AG09309 (cell line): ENCODE measurements at regions not wholly inside any gene's neighbourhood (a gene's known extent, or its start where the extent isn't known, plus 50 kb on each side); places are given as distances from the start of the nearest gene placed in this dataset.

Source experiments
- DNase-seq: peaks from one replicate; pipeline ENCODE4 v3.0.0-alpha.2; 2010; ENCODE audit warnings: low read depth
- H3K4me3 ChIP-seq: 2 replicates; pipeline ENCODE4 v1.5.1; 2011; ENCODE audit warnings: mild to moderate bottlenecking, low read depth, low read length, moderate library complexity; ENCODE audit not compliant: control insufficient read depth
- TF ChIP-seq, protein P1 (sequence below): IDR thresholded peaks from 2 replicates; pipeline ENCODE4 v1.5.1; 2011; ENCODE audit warnings: mild to moderate bottlenecking, low read depth, low read length, inconsistent platforms; ENCODE audit not compliant: insufficient read depth, control insufficient read depth; ENCODE audit errors: missing control alignments

DNA sequence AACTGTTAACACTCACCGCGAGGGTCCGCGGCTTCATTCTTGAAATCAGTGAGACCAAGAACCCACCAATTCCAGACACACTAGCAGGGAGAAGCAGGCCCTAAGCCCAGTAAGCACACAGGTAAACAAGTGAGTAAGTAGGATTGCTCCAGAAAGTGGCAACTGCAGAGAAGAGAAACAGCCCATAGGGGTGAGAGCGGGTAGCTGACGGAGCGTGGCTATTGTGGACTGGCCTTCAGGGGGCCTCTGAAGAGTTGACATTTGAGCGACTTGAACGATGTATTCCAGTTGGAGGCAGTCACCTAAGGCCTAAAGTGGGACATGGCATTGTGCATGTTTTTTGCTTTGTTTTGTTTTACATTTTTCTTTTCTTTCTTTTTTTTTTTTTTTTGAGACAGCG, 74.2 kb downstream of the TSPAN17 start:
- no peak overlapping the region for H3K4me3 ChIP-seq
- TF ChIP-seq, protein P1, sequence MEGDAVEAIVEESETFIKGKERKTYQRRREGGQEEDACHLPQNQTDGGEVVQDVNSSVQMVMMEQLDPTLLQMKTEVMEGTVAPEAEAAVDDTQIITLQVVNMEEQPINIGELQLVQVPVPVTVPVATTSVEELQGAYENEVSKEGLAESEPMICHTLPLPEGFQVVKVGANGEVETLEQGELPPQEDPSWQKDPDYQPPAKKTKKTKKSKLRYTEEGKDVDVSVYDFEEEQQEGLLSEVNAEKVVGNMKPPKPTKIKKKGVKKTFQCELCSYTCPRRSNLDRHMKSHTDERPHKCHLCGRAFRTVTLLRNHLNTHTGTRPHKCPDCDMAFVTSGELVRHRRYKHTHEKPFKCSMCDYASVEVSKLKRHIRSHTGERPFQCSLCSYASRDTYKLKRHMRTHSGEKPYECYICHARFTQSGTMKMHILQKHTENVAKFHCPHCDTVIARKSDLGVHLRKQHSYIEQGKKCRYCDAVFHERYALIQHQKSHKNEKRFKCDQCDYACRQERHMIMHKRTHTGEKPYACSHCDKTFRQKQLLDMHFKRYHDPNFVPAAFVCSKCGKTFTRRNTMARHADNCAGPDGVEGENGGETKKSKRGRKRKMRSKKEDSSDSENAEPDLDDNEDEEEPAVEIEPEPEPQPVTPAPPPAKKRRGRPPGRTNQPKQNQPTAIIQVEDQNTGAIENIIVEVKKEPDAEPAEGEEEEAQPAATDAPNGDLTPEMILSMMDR, result no peak
- DNase-seq, result no peak

DNA sequence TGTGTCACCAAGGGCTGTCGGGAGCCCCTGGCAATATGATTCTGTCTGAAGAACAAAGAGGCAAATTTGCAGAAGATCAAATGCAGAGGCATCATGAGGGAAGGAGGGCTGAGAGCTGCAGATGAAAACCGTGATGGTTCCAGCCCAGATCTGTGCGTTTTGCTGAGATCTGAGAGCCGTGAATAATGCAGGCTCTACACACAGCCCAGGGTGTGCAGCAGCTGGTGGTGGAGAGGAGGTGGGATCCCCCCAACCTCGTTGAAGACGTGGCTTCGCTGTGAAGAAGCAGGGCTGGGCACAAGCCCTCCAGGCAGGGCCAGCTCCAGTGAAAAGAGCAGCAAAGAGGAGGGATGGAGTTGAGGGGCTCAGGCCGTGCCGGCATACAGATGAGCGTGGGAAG, 75.5 kb downstream of the TSPAN17 start:
- no peak for DNase-seq
- no peak overlapping the region for H3K4me3 ChIP-seq
- TF ChIP-seq, protein P1, result no peak

DNA sequence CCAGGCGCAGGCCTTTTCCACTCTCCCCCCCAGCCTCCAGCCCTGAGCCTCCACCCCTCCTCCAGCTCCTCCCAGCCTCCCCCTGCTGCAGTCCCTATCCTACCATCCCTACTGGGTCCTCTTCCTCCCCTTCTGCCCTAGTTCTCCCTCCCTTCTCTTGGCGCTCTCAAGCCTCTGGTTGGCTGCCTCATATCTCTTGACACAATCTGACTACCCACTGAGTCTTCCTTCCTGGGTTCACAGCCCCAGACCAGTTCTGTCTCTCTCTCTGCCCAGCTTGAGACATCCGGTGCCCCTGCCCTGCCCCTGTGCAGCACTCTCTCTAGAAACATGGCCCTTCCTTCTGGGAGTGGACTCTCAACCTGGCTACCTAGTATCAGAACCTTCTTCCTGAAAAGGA, 76.2 kb downstream of the TSPAN17 start:
- DNase-seq, result no peak
- TF ChIP-seq, protein P1, result no peak
- no peak overlapping the region for H3K4me3 ChIP-seq

DNA sequence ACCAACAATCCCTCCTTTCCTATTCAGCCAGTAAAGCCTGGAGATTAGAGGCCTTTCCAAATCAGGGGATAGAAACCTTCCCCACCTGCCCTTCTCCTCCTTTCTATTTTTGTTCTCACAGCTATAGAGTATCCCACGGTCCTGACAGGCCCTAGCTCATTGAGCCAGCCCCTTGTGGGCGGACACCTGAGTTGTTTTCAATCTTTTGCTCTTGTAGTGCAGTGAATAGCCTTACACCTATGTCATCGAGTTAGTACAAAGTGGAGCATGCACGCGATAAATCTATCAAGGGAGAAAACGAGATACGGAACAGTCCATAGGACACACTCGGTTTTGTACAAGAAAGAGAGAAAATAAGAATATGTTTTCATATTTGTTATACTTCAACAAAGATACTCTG, 77.2 kb downstream of the TSPAN17 start:
- TF ChIP-seq, protein P1, result no peak
- no peak overlapping the region for H3K4me3 ChIP-seq
- no peak for DNase-seq

DNA sequence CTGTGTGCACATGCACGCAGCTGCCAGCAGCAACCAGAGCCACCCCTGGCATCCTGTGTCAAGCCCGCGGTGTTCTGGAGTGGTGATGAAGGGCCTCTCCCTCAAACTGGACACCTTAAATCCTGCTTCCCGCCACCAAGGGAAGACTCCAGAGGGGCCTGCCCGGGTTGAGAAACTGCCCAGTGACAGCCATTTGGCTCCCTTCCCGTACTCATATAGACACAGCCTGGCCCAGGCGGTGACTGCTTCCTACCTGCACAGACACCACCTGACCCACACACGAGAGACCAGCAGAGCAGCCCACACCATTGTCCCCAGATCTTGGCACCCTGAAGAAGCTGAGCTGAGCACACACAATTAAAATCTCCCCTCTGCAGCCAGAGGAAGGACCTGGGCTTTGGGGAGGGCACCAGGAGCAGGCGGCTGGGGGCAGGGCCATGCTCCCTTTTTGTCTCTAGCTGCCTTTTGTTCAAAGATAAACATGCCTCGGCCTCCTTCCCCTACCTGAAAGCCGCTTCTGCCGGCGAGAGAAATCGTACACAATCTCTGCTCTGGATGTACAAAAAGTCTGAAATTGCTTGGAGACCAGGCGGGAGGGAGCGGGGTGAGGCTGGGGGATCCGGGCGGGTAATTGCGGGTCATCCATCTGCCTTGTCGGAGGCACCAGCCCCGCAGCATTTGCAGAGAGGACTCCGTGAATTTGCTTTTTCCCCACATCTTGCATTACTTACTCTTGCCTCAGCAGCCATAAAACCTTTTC, 78.4 kb downstream of the TSPAN17 start:
- H3K4me3 ChIP-seq, result no peak overlapping the region
- TF ChIP-seq, protein P1, result no peak
- DNase-seq, result no peak

DNA sequence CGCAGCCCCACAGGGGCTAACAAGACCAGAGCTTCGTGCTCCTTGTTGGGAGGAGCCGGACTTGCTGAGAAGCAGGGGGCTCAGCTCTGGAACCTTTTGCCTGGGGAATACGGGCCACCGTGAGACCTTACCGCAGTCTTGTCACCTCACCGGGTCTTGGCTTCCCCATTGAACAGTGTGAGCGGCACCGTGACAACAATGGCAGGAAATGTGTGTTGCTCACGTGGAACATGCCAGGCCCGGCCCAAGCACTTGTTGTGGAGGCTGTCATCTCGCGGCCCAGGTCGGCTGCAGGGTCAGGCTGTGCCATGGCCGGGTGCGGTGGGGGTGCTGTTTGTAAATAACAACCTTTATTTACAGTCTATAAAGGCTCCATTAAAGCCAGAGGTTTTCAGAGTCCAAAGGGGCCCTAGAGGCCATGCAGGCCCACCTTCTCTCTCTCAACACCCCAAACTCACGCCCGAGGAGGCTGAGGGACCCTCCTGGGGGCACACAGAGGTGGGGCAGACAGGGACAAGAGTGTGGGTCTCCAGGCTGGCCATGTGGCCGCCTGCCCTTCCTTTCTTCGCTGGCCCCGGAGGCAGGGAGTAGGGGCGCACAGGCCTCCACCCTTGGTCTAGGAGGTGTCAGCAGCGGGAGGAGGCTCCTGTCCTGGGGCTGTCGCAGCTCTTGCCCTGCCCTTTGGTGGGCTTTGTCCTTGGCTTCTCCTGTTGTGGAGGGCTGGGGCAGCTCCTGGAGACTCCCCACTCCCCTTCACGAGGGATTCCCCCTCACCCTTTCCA, 79.7 kb downstream of the TSPAN17 start:
- no peak overlapping the region for H3K4me3 ChIP-seq
- TF ChIP-seq, protein P1, result no peak
- DNase-seq, result no peak

DNA sequence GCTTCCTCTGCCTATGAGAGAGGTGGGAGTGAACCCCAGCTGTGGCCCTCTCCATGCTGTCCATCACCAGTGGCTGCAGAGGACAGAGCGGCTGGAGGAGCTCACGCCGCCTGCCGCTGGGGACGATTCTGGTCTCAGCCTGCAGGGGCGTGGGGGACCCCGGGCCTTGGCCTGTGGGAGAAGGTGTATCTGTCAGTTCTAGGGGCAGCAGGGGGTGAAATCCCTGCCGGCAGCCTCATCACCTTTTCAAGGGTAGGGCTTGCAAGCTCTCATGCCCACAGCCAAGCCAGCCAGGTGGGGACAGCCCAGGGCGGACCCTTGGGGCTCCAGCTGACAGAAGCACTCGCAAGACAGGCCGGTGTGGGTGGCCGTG, 80.2 kb downstream of the TSPAN17 start:
- DNase-seq, result no peak
- TF ChIP-seq, protein P1, result no peak

More for the DNA sequence above, 80.2 kb downstream of the TSPAN17 start:
- no peak overlapping the region for H3K4me3 ChIP-seq
